Right renal cortex interstitium (tissue), 3 donors: ENCODE measurements at regions not wholly inside any gene's neighbourhood (a gene's known extent, or its start where the extent isn't known, plus 50 kb on each side); places are given as distances from the start of the nearest gene placed in this dataset.
"Not testable (repeated sequence)": the region's sequence is repeated elsewhere in the genome, so short reads cannot be mapped to it uniquely, and the experiment has no call there.

Source experiments
- DNase-seq, 3 donors: peaks; one replicate each; pipeline ENCODE4 v3.0.0-alpha.2; 2013; ENCODE audit warnings: low read depth in 3 of 3, low spot score in 2 of 3

DNA sequence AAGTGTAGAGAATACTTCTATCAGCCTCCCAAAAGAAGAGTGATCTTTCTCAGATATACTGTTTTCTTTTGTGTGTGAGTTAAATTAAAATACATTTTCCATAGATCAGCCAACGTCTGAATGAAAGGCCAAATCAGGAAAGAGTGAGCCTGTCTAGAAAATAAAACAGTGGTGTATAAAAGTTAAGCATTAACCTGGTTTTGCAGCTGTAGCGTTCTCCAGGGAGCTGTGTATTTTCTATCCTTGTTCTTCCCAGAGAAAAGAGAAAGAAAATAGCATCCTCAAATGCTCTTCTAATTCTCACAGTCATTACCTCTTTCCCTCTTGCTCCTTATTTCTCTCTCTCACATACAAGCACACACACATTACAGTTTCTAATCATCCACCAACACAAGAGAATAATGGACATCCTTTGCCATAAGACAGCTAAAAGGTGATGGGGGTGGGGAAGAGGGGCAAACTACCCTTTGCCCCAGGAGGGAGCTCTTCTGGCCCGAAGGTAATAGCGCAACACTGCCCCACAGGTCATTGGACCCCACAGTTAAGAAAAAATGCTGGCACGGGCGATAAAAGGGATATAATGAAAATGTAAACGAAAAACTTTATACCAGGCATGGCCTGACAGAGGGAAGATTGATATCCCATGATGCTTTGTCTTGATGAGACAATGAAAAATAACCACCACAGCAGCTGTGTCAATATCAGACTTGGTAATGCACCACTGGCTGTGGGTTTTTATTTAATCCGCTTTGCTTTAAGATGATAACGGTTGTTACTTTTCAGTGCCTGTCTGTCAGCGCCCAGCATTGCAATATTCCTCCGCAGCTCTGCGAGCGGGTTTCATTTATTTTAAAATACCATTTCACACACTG lies 150.3 kb downstream of the NUF2 start:
- DNase-seq = no peak

DNA sequence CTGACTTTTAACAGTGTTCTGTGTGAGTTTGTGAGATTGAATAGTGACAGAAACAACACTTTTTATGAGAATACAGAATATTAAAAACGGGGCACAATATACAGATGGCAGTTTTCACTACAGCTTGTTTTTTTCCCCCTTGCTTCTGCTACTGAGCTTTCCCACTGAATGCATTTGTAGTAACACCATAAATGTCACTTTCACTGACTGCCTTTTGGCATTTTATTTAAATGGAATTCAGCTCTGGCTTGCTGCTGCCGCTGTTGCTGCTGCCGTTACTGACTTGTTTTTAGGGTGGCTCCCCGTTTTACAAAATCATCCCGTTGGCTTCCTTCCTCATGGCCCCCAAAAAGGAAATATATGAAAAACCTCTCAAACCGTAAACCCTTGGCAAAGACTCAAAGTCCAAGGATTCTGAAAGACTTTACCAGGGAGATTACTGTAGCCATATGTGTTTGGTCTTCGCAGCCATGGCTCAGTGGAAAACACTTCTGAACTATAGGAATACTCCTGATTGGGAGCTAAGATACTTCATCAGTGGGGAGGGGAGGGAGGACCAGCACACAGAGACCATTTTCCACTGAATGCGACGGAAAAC lies 151.0 kb downstream of the NUF2 start:
- peak in 1 of 3 donors; percentile 6 for DNase-seq

DNA sequence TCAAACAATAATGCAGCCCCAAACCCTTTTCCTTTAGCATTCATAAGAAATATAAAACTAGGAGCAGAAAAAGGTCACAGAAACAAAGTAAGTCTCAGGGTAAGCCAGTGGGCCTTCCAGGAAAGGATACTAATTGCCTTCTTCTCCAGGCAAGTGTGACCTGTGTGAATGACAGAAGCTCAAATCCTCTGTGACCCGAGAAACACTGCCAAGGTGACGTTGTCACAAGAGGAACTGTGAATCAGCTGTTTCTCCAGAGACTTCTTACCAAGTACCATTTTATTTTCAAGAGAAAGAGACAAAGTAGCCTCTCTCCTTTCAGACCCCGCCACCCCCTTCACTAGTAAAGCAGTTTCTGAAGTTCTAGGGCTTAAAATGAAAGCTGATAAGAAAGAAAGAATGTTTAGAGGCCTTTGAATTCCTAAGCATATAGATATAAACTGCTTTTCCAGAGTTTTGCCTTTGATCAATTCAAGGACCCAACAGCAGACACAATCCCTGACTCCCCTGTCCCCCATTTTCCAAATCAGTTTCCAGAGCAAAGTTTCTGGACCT lies 155.6 kb downstream of the NUF2 start:
- DNase-seq = no peak

DNA sequence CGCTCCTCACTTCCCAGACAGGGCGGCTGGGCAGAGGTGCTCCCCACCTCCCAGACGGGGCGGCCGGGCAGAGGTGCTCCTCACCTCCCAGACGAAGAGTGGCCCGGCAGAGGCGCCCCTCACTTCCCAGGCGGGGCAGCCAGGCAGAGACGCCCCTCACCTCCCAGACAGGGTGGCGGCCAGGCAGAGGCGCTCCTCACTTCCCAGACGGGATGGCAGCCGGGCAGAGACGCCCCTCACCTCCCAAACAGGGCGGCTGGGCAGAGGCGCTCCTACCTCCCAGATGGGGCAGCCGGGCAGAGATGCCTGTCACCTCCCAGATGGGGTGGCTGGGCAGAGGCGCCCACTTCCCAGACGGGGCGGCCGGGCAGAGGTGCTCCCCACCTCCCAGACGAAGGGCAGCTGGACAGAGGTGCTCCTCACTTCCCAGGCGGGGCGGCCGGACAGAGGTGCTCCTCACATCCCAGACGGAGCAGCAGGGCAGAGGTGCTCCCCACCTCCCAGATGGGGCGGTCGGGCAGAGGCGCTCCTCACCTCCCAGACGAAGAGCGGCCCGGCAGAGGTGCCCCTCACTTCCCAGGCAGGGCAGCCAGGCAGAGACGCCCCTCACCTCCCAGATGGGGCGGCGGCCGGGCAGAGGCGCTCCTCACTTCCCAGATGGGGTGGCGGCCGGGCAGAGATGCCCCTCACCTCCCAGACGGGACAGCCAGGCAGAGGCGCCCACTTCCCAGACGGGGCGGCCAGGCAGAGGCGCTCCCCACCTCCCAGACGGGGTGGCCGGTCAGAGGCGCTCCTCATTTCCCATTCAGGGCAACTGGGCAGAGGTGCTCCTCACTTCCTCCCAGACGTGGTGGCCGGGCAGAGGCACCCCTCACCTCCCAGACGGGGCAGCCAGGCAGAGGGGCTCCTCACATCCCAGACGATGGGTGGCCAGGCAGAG lies 176.9 kb downstream of the NUF2 start:
- not testable (repeated sequence) for DNase-seq

DNA sequence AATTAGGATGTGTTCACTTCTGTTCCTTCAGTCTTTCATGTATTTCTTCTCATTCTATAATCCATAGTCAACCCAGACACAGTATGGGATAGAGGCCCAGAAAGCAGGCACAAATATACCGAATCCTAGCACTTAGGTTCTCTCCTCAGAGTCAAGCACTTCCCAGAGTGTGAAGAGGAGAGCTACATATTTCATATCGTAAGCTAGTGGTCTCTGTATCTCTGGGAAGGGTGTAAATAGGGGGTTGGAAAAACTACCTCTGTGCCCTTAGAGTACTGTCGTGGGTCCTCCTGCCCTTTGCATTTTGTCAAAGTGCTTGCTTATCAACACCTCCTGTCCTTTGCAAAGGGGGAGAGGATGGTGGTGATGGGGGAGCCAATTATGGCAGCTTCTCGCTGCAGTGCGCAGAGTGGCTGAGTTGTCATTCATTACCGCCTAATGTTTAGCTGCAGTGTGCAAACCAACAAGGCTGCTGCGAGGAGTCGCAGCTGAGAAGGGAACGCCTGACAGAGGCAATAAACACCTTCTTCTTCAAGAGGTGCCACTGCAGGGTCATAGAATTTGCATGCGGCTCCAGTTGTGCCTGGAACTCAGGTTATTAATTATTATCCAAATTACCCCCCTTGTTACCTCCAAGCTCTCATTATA lies 182.7 kb downstream of the NUF2 start:
- DNase-seq = no peak

DNA sequence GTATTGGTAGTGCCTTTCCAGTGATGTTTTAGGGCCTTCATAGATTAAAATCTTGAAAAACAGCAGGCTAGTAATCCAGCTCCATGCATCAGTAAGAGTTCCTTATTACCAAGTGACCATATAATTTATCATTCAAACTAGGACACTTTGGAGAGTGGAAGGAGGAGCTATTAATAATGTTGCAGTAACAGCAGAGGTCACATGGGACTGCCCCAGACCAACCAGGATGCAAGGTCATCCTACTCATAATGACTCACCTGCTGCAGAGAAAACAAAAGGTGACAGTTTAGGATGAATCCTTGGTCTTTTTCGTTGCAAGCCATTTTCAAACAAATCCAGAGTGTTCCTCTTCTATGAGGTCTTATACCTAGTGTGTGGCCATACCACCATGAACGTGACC lies 187.4 kb downstream of the NUF2 start:
- no peak for DNase-seq

DNA sequence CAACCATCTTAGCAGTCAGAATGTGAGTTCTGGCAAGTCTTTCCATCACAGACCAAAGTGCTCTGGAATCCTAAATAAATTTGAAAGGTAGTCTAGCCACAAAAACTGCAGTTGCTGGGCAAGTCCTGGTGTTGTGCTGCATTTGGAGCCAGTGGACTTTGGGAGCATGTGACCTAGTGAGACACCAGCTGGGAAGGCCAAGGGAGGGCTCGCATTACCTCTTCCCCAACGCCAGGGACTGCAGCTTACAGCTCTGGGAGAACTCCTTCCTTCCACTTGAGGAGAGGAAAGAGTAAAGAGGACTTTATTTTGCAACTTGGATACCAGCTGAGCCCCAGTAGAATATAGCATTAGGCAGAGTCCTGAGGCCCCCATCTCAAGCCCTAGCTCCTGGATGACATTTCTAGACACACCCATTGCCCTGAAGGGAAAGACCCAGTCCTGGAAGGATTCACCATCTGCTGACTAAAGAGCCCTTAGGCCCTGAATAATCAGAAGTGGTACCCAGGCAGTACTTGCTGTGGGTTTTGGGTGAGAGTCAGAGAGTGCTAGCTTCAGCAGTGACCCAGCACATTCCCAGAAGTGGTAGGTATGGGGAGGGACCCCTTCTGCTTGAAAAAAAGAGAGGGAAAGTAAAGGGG lies 190.7 kb downstream of the NUF2 start:
- no peak for DNase-seq

DNA sequence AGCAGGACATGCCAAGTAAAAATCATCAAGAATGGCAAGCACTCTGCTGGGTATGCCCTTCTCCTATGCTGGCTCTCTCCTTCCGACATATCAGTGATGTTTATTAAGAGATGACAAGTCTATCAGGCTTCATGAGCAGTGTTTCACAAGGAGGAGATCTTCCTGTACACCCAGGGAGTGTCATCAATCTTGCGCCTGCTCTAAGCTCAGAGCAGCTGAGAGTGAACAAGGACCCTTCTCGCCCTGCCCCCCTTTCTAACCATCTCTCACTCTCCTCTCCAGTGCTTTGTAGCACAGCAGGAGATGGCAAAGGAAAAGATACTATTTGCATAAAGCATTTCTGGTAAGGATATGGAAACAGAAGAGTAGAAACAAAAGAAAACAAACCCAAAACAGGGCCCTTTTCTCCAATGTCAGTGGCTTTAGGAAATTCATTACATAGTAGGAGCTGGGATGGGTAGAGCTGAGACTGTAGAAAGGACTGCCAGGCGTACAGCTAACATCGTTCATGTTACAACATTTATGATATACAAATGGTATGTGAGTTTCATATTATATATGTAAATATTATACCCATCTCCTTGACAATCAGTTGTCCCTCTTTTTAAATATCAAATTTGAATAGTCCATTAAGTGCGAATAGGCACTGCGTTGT lies 201.7 kb downstream of the NUF2 start:
- no peak for DNase-seq

DNA sequence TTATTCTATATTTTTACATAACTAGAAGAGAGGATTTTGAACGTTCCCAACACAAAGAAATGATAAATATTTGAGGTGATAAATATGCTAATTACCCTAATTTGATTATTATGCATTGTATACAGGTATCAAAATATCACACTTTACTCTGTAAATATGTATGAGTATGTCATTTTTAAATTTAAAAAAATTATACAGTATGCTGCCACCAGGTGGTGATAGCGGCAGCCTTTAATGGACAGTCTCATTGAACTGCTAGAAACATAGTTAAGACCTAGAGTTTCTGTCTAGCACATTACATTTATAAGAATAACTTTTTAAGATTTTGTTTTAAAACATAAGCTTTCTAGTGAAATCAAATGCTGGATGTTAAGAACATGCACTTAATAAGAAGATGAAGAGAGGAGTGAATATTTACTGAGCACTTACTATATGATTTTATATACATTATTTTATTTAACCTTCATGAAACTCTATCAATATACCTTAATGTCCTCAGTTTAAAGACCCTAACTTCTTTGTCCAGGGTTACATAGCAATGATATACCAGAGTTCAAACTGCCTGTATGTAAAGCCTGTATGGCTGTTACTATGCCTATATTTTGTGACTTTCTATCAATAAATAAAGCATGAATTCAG lies 207.1 kb downstream of the NUF2 start:
- no peak for DNase-seq

DNA sequence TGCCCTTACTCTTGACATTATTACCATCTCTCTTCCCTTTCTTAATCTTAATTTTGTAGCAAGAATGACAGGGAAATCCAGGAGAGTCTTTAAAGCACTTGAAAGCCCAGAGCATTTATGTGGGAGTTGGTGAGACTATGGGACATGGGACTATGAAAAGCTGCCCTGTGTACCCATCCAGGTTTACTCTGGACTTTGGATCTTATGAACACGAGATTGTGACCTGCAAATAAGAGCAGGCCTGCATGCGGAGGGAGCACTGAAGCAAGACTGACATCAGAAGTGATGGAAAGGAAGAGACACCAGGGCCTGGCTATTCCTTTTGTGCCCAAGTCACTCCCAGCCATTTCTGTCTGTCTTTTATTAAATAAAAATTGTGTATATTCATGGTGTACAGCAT lies 209.6 kb downstream of the NUF2 start:
- DNase-seq = no peak

DNA sequence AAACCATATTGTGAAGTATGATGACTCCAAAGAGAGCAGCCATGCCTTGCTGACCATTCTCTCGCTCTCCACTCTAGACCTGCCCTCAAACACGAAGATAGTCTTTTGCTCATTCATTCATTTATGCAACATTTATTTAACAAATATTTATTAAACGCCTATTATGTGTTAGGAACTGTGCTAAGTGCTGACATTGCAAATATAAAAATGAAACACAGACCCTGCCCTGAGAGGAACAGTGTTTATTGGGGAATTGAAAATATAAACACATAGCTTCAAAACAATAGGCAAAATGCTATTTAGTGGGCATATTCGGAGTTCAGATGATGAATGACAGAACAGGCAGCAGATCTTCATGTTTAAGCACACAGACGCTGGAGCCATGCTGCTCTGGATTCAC lies 213.6 kb downstream of the NUF2 start:
- DNase-seq = no peak

DNA sequence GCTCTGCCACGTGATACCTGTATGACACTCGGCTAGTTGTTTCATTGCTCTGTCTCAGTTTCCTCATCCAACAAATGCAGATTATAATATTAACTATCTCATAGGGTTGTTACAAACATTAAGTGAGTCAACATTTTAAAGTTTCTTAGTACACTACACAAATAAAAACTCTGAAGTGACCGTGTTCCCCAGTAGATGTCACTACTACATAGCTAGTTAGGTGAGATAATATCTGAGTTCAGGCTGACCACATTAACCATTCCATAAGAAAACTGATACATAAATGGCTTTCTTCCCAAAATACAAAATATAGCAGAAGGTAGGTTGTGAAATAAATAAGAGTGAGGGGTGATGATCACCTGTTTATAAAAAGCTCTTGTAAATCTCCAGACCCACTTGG lies 214.1 kb downstream of the NUF2 start:
- DNase-seq = peak in 1 of 3 donors; percentile 17

DNA sequence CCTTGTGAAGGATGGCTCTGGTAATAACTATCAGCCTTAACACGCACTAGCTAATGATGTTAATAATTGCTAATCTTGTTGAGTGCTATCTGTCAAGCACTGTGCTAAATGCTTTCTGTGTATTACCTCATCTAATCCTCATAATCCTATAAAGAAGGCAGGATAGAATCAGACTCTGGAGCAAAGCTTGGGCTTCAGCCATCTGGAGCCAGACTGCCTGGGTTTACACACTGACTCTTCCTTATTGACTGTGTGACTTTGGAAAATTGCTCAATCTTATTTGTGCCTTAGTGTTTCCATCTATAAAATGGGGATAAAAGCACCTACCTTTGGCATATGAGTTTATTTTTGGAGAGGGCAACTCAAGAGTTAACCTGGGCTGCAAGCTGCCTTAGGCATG lies 216.1 kb downstream of the NUF2 start:
- DNase-seq = no peak

DNA sequence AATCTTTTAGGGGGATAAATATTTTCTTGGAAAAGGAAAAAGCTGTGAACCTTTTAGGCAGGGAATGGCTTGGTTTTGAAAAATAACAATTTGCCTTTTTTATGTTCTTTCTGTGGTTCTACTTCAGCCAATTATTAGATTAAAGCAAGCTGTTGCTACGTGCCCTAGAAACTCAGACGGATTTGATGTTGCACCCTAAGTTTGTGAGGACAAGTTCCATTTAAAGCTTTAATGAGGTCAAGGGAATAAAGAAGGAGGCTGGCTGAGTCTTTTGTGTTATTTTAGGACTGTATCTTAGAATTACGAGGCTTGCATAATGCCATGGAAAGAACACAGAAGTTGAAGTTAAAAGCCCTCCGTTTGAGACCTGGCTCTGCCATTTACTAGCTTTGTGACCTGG lies 216.9 kb downstream of the NUF2 start:
- DNase-seq = peak; percentile 48 to 60 (median 59)

DNA sequence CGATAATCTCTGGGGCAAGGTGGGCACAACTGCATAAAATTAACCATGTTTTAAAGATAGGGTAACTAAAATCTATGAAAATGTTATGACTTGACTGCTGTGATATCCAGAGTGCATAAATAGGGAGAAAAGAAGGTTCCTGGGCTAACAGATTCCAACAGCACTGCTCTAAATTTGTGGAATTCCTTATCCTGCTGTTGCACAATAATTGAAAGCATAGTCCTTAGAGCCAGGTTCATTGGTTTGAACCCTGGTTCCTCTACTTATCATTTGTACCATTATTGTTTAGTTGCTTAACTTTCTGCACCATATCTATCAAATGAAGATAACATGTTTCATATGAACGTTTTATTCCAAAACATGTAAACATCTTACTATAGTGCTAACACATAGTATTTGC lies 219.0 kb downstream of the NUF2 start:
- DNase-seq = no peak

DNA sequence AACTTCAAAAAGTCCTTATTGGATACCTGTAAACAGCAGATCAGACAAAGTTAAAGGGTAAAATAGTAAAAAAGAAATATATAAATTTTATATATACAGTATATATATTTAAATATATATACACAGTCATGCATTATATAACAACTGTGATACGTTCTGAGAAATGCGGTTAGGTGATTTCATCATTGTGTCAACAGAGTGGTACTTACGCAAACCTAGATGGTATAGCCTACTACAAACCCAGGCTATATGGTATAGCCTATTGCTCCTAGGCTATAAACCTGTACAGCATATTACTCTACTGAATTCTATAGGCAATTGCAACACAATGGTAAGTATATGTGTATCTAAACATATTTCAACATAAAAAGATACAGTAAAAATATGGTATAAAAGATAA lies 222.7 kb downstream of the NUF2 start:
- no peak for DNase-seq

DNA sequence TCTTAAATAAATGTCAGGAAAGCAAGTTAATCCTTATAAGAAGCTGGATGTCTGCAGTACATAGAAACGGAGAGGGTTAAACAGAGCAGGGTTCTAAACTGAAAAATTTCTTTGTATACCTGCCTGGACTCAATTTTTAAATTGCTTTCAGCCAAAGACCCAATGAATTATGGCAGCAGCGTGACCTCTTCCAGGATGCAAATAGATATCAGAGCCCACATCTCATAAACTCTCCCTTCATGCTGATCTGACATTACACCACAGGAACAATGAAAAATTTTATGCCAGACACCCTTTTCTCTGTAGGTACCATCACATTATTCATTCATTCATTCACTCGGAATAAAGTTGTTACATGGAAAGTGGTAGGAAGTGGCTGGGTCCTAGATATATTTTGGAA lies 236.4 kb downstream of the NUF2 start:
- DNase-seq = no peak

DNA sequence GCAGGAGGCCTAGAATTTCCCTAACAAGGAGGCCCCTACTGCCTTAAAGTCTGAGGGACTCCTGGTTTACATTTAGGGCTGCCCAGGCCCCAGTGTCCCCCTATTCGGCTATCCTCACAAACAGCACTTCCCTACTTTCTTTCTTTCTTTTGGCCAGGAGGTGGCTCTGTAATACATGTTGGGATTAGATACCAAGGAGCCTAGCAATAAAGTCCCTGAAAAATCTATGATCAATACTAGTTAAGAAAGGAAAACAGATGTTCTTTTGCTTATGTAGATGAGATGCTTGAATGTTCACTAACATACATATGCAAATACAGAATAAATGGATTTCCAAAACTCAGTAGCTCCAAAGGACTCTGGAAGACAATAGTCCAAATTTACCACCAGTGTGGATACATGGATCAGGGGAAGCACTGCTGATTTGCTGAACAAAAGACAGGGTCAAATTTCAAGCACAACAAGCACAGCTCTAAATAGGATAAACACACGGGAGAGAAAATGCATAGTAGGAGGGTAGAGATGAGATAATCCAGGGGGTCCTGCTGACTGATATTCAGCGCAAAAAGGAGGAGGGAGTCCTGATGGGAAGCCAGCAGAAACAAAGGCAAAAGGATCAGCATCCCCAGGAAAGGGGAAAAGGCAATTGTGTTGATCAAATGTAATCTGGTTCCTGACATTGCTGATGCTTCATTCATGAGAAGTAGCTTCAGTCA lies 240.0 kb downstream of the NUF2 start:
- no peak for DNase-seq
